IMR-90 (cell line): ENCODE measurements at regions not wholly inside any gene's neighbourhood (a gene's known extent, or its start where the extent isn't known, plus 50 kb on each side); places are given as distances from the start of the nearest gene placed in this dataset.

Experiments
- ATAC-seq: fragments of 200-7000 bp; cut with Tn5 transposase; 2 replicates; pipeline ENCODE4 v1.9.1; 2020; ENCODE audit warnings: low read depth, mild to moderate bottlenecking, moderate library complexity
- BruUV-seq: library from RNA; stranded (reverse); fragments of 400-500 nt; replicated peaks from 2 replicates; lab custom pipeline; 2021; lab: Mats Ljungman, UMichigan
- CTCF ChIA-PET: fragments of 300-600 bp; formaldehyde crosslinking; extraction: SDS; loops from one replicate; lab custom pipeline; 2021; ENCODE audit warnings: antibody characterized with exemption; lab: Yijun Ruan, JAX
- POLR2A ChIA-PET: fragments of 300-600 bp; sonication (Branson Sonifier 250); formaldehyde crosslinking; loops from one replicate; lab custom pipeline; 2022; ENCODE audit warnings: antibody characterized with exemption; ENCODE audit not compliant: unreplicated experiment; lab: Charles Lee
- DNase-seq: peaks from one replicate; pipeline ENCODE4 v3.0.0; 2013
- H2AFZ ChIP-seq: replicated peaks from 2 replicates; pipeline ENCODE3; 2013; ENCODE audit warnings: low read length, mild to moderate bottlenecking; ENCODE audit not compliant: poor library complexity
- H2AK5ac ChIP-seq: 2 replicates; pipeline ENCODE4 v1.6.1; 2013; ENCODE audit warnings: low read depth, low read length, inconsistent platforms
- H2AK9ac ChIP-seq: replicated peaks from 2 replicates; pipeline ENCODE3; 2013; ENCODE audit warnings: mild to moderate bottlenecking, low read depth, low read length, moderate library complexity; ENCODE audit not compliant: poor library complexity
- H2BK120ac ChIP-seq: 2 replicates; pipeline ENCODE4 v1.6.1; 2013; ENCODE audit warnings: low read depth, low read length, inconsistent platforms
- H2BK15ac ChIP-seq: 3 replicates; pipeline ENCODE4 v1.6.1; 2013; ENCODE audit warnings: low read depth, low read length, inconsistent platforms
- H2BK20ac ChIP-seq: 2 replicates; pipeline ENCODE4 v1.6.1; 2013; ENCODE audit warnings: low read depth, mild to moderate bottlenecking, inconsistent platforms, low read length, moderate library complexity
- H2BK5ac ChIP-seq: 2 replicates; pipeline ENCODE4 v1.6.1; 2013; ENCODE audit warnings: mild to moderate bottlenecking, low read depth, low read length, inconsistent platforms; ENCODE audit not compliant: poor library complexity, severe bottlenecking
- H3K14ac ChIP-seq: replicated peaks from 2 replicates; pipeline ENCODE4 v1.6.1; 2013; ENCODE audit warnings: low read depth, low read length, inconsistent platforms
- H3K18ac ChIP-seq: 2 replicates; pipeline ENCODE4 v1.6.1; 2013; ENCODE audit warnings: low read depth, low read length, control low read depth
- H3K23ac ChIP-seq: 2 replicates; pipeline ENCODE4 v1.6.1; 2013; ENCODE audit warnings: low read depth, low read length, inconsistent platforms
- H3K27ac ChIP-seq: 2 replicates; pipeline ENCODE4 v1.5.1; 2013; ENCODE audit warnings: mild to moderate bottlenecking, control low read depth, low read length; ENCODE audit not compliant: insufficient read depth
- H3K27me3 ChIP-seq: 2 replicates; pipeline ENCODE4 v1.6.1; 2013; ENCODE audit warnings: low read length; ENCODE audit not compliant: control insufficient read depth, insufficient read depth
- H3K36me3 ChIP-seq: 2 replicates; pipeline ENCODE4 v1.6.1; 2013; ENCODE audit warnings: low read length, mixed read lengths; ENCODE audit not compliant: control insufficient read depth, insufficient read depth
- H3K4ac ChIP-seq: 2 replicates; pipeline ENCODE4 v1.6.1; 2013; ENCODE audit warnings: low read depth, low read length, inconsistent platforms
- H3K4me1 ChIP-seq: 2 replicates; pipeline ENCODE4 v1.6.1; 2013; ENCODE audit warnings: low read length, mixed read lengths; ENCODE audit not compliant: control insufficient read depth, insufficient read depth
- H3K4me2 ChIP-seq: 2 replicates; pipeline ENCODE4 v1.6.1; 2013; ENCODE audit warnings: low read depth, mild to moderate bottlenecking, control low read depth, low read length, moderate library complexity
- H3K4me3 ChIP-seq: 2 replicates; pipeline ENCODE4 v1.5.1; 2013; ENCODE audit warnings: low read depth, mild to moderate bottlenecking, control low read depth, low read length, moderate library complexity; ENCODE audit not compliant: insufficient read depth
- H3K56ac ChIP-seq: 2 replicates; pipeline ENCODE4 v1.6.1; 2013; ENCODE audit warnings: low read length, inconsistent platforms; ENCODE audit not compliant: insufficient read depth; ENCODE audit errors: extremely low read depth
- H3K79me1 ChIP-seq, 2 experiments: 2 replicates each; pipeline ENCODE4 v1.6.1; 2013; ENCODE audit warnings: low read length in 2 of 2, inconsistent platforms in 1 of 2, low read depth in 1 of 2
- H3K9ac ChIP-seq: 2 replicates; pipeline ENCODE4 v1.6.1; 2013; ENCODE audit warnings: low read depth, low read length, control low read depth
- H3K9me1 ChIP-seq: 2 replicates; pipeline ENCODE4 v1.6.1; 2013; ENCODE audit warnings: low read length, inconsistent platforms; ENCODE audit not compliant: insufficient read depth
- H3K9me3 ChIP-seq: 2 replicates; pipeline ENCODE4 v1.6.1; 2013; ENCODE audit warnings: low read length; ENCODE audit not compliant: control insufficient read depth, insufficient read depth
- H4K20me1 ChIP-seq: 2 replicates; pipeline ENCODE4 v1.6.1; 2013; ENCODE audit warnings: low read length, inconsistent platforms; ENCODE audit not compliant: insufficient read depth
- H4K5ac ChIP-seq: 2 replicates; pipeline ENCODE4 v1.6.1; 2013; ENCODE audit warnings: mild to moderate bottlenecking, low read depth, low read length, control low read depth
- H4K8ac ChIP-seq, 2 experiments: 2 replicates each; pipeline ENCODE4 v1.6.1; 2013; ENCODE audit warnings: low read depth in 2 of 2, low read length in 2 of 2, control low read depth in 1 of 2, inconsistent platforms in 1 of 2
- H4K91ac ChIP-seq: 2 replicates; pipeline ENCODE4 v1.6.1; 2013; ENCODE audit warnings: low read depth, low read length, inconsistent platforms; ENCODE audit not compliant: insufficient read depth
- BHLHE40 ChIP-seq: fragments of 150-350 bp; IDR thresholded peaks from 2 replicates; pipeline ENCODE4 v1.6.1; 2016; ENCODE audit warnings: mild to moderate bottlenecking, low read depth, low read length
- CEBPB ChIP-seq: IDR thresholded peaks from 2 replicates; pipeline ENCODE4 v1.6.1; 2012; ENCODE audit warnings: low read depth, low read length, improper control_type of control experiment
- CTCF ChIP-seq: conservative IDR thresholded peaks from 2 replicates; pipeline ENCODE4 v1.5.1; 2012; ENCODE audit warnings: mild to moderate bottlenecking, low read depth, low read length, improper control_type of control experiment
- MAFK ChIP-seq: IDR thresholded peaks from 2 replicates; pipeline ENCODE4 v1.6.1; 2012; ENCODE audit warnings: low read depth, low read length, improper control_type of control experiment
- POLR2A ChIP-seq: IDR thresholded peaks from 2 replicates; pipeline ENCODE4 v1.6.1; 2012; ENCODE audit warnings: mild to moderate bottlenecking, low read depth, low read length
- RAD21 ChIP-seq: IDR thresholded peaks from 2 replicates; pipeline ENCODE4 v1.6.1; 2012; ENCODE audit warnings: low read length, improper control_type of control experiment
- USF2 ChIP-seq: fragments of 150-350 bp; IDR thresholded peaks from 2 replicates; pipeline ENCODE4 v1.6.1; 2017; ENCODE audit warnings: mild to moderate bottlenecking, antibody characterized with exemption, low read length, low read depth
- WGBS, 2 experiments: methylation state at CpG; one replicate each; pipeline versions ENCODE4 v1.1.5 to v1.1.7; 2013; ENCODE audit warnings: missing lambda C conversion rate in 2 of 2; ENCODE audit not compliant: insufficient read length in 1 of 2; ENCODE audit errors: extremely low coverage in 2 of 2; 5-methylcytosine and 5-hydroxymethylcytosine counted together
- dilution Hi-C: fragments of 300-500 bp; cut with HindIII; formaldehyde crosslinking; loops from one replicate; pipeline ENCODE4 v1.14.3; 2018; ENCODE audit warnings: low sequenced_read_pairs; ENCODE audit not compliant: unreplicated experiment
- in situ Hi-C: fragments of 300-500 bp; cut with MboI; formaldehyde crosslinking; loops from 3 replicates; pipeline ENCODE4 v1.14.3; 2019; ENCODE audit warnings: low sequenced_read_pairs, inconsistent platforms, mixed read lengths
- intact Hi-C: fragments of 100-400 bp; cut with micrococcal nuclease; formaldehyde crosslinking; loops from 2 replicates; pipeline ENCODE4 v1.10.0; 2022

GRCh38 chr5:28523416-28523815 lies 1485.0 kb upstream of the CDH9 start:
- Histone ChIP-seq H4K8ac (no peak overlapping the region), H3K4me1 (no peaks in the 10 kb centered on the region), H3K4me3 (no peak overlapping the region), H3K4me2 (no peak overlapping the region), H3K23ac (no peak overlapping the region), H3K79me1 (no peaks in the 10 kb centered on the region), H3K36me3 (no peaks in the 10 kb centered on the region), H3K9me1 (no peaks in the 10 kb centered on the region), H3K4ac (no peak overlapping the region), H3K56ac (no peak overlapping the region), H2BK120ac (no peak overlapping the region), H4K91ac (no peak overlapping the region), H3K27me3 (no peaks in the 10 kb centered on the region), H2BK20ac (no peak overlapping the region), H2AK9ac (no peak overlapping the region), H2BK15ac (no peak overlapping the region), H2BK5ac (no peak overlapping the region), H2AK5ac (no peak overlapping the region), H3K27ac (no peak overlapping the region), H3K9me3 (peaks cover 2% of the 10 kb centered on the region; the same call in 1 of the 2 replicates), H2AFZ (no peak overlapping the region), H3K18ac (no peak overlapping the region), H3K9ac (no peak overlapping the region), H3K14ac (no peak overlapping the region), H4K20me1 (no peaks in the 10 kb centered on the region), H4K5ac (no peak overlapping the region)
- DNase-seq (no peak), ATAC-seq (no peak)
- in situ Hi-C loops, result no loop called here
- ChIA-PET CTCF (no interaction called here), POLR2A (no interaction called here)
- intact Hi-C loops, result no loop called here
- dilution Hi-C loops, result no loop called here
- no CpG with 5 or more reads among the region's 1 CpG for WGBS, 2 experiments
- TF ChIP-seq MAFK (no peak), CTCF (no peak), USF2 (no peak), BHLHE40 (no peak), POLR2A (no peak), CEBPB (no peak), RAD21 (no peak)
- BruUV-seq, result no TSS peak
